ENCODE measurements at regions not wholly inside any gene's neighbourhood (a gene's known extent, or its start where the extent isn't known, plus 50 kb on each side); places are given as distances from the start of the nearest gene placed in this dataset.

GRCh38 chr4:100042711-100043110 lies 92.6 kb upstream of the H2AZ1 start:
- no peaks in the 10 kb centered on the region for H3K79me2 ChIP-seq (ENCODE audit: insufficient read depth, low read length)
- no peaks in the 10 kb centered on the region for H3F3A ChIP-seq (ENCODE audit: insufficient read depth, low read length)
- no peaks in the 10 kb centered on the region for H3K4me1 ChIP-seq (ENCODE audit: insufficient read depth, low read length, severe bottlenecking)
- no peaks in the 10 kb centered on the region for H3K27me3 ChIP-seq (ENCODE audit: insufficient read depth, low read length)
- no peaks in the 10 kb centered on the region for H3K9me2 ChIP-seq (ENCODE audit: low read depth, low read length)
- no peak overlapping the region for H3K4me2 ChIP-seq (ENCODE audit: low read length)
- H2AFZ ChIP-seq (ENCODE audit: low read length): no peak overlapping the region
- H3K36me3 ChIP-seq (ENCODE audit: insufficient read depth, low read length): no peaks in the 10 kb centered on the region
- no peaks in the 10 kb centered on the region for H4K20me1 ChIP-seq (ENCODE audit: insufficient read depth, low read length)
- H3K9me3 ChIP-seq (ENCODE audit: low read length): no peaks in the 10 kb centered on the region
- H3K4me3 ChIP-seq (ENCODE audit: low read depth, low read length, poor library complexity, severe bottlenecking): no peak overlapping the region
- H3K27ac ChIP-seq (ENCODE audit: low read depth, low read length, poor library complexity, severe bottlenecking): no peak overlapping the region
- H3K9ac ChIP-seq (ENCODE audit: low read length): no peak overlapping the region
- no peak for TF ChIP-seq CTCF (IDR thresholded peaks at IDR 0.05; ENCODE audit: low read length)
- no peak for TF ChIP-seq EZH2 (IDR thresholded peaks at IDR 0.05; ENCODE audit: borderline replicate concordance, low read length)

GRCh38 chr4:100042235-100042634 lies 92.2 kb upstream of the H2AZ1 start:
- no peaks in the 10 kb centered on the region for H4K20me1 ChIP-seq (ENCODE audit: insufficient read depth, low read length)
- no peaks in the 10 kb centered on the region for H3F3A ChIP-seq (ENCODE audit: insufficient read depth, low read length)
- H3K9ac ChIP-seq (ENCODE audit: low read length): no peak overlapping the region
- H3K79me2 ChIP-seq (ENCODE audit: insufficient read depth, low read length): no peaks in the 10 kb centered on the region
- no peaks in the 10 kb centered on the region for H3K9me3 ChIP-seq (ENCODE audit: low read length)
- H3K27me3 ChIP-seq (ENCODE audit: insufficient read depth, low read length): no peaks in the 10 kb centered on the region
- H3K4me3 ChIP-seq (ENCODE audit: low read depth, low read length, poor library complexity, severe bottlenecking): no peak overlapping the region
- H3K4me1 ChIP-seq (ENCODE audit: insufficient read depth, low read length, severe bottlenecking): no peaks in the 10 kb centered on the region
- H3K9me2 ChIP-seq (ENCODE audit: low read depth, low read length): no peaks in the 10 kb centered on the region
- no peak overlapping the region for H3K27ac ChIP-seq (ENCODE audit: low read depth, low read length, poor library complexity, severe bottlenecking)
- H3K4me2 ChIP-seq (ENCODE audit: low read length): no peak overlapping the region
- TF ChIP-seq EZH2 (IDR thresholded peaks at IDR 0.05; ENCODE audit: borderline replicate concordance, low read length): no peak
- no peak for TF ChIP-seq CTCF (IDR thresholded peaks at IDR 0.05; ENCODE audit: low read length)
- H2AFZ ChIP-seq (ENCODE audit: low read length): no peak overlapping the region
- H3K36me3 ChIP-seq (ENCODE audit: insufficient read depth, low read length): no peaks in the 10 kb centered on the region

- Histone ChIP-seq H3K9ac (ENCODE audit: low read length) (no peak overlapping the region), H3K27me3 (ENCODE audit: insufficient read depth, low read length) (no peaks in the 10 kb centered on the region), H3K27ac (ENCODE audit: low read depth, low read length, poor library complexity, severe bottlenecking) (no peak overlapping the region), H3K9me3 (ENCODE audit: low read length) (no peaks in the 10 kb centered on the region), H3K4me2 (ENCODE audit: low read length) (no peak overlapping the region), H3K36me3 (ENCODE audit: insufficient read depth, low read length) (no peaks in the 10 kb centered on the region), H3F3A (ENCODE audit: insufficient read depth, low read length) (no peaks in the 10 kb centered on the region), H3K79me2 (ENCODE audit: insufficient read depth, low read length) (no peaks in the 10 kb centered on the region), H2AFZ (ENCODE audit: low read length) (no peak overlapping the region), H3K4me1 (ENCODE audit: insufficient read depth, low read length, severe bottlenecking) (no peaks in the 10 kb centered on the region), H3K9me2 (ENCODE audit: low read depth, low read length) (no peaks in the 10 kb centered on the region), H3K4me3 (ENCODE audit: low read depth, low read length, poor library complexity, severe bottlenecking) (no peak overlapping the region), H4K20me1 (ENCODE audit: insufficient read depth, low read length) (no peaks in the 10 kb centered on the region)
- TF ChIP-seq EZH2 (IDR thresholded peaks at IDR 0.05; ENCODE audit: borderline replicate concordance, low read length): no peak
- TF ChIP-seq CTCF (IDR thresholded peaks at IDR 0.05; ENCODE audit: low read length): no peak
Observed at GRCh38 chr4:100041646-100042045, 91.6 kb upstream of the H2AZ1 start.
